Rectal smooth muscle tissue (tissue), 1 donor: ENCODE measurements at regions not wholly inside any gene's neighbourhood (a gene's known extent, or its start where the extent isn't known, plus 50 kb on each side); places are given as distances from the start of the nearest gene placed in this dataset.
"Not testable (repeated sequence)": the region's sequence is repeated elsewhere in the genome, so short reads cannot be mapped to it uniquely, and the experiment has no call there.

Experiments used
- H3K27ac ChIP-seq: one replicate; pipeline ENCODE4 v1.7.0; 2013; ENCODE audit warnings: low read depth, low read length, inconsistent platforms
- H3K27me3 ChIP-seq: one replicate; pipeline ENCODE4 v1.7.0; 2013; ENCODE audit warnings: low read length; ENCODE audit not compliant: control insufficient read depth, insufficient read depth
- H3K36me3 ChIP-seq: one replicate; pipeline ENCODE4 v1.7.0; 2013; ENCODE audit warnings: low read length; ENCODE audit not compliant: control insufficient read depth, insufficient read depth
- H3K4me1 ChIP-seq: one replicate; pipeline ENCODE4 v1.7.0; 2013; ENCODE audit warnings: low read length; ENCODE audit not compliant: control insufficient read depth, insufficient read depth
- H3K4me3 ChIP-seq: one replicate; pipeline ENCODE4 v1.7.0; 2013; ENCODE audit warnings: low read length
- H3K9ac ChIP-seq: one replicate; pipeline ENCODE4 v1.7.0; 2013; ENCODE audit warnings: low read length

DNA sequence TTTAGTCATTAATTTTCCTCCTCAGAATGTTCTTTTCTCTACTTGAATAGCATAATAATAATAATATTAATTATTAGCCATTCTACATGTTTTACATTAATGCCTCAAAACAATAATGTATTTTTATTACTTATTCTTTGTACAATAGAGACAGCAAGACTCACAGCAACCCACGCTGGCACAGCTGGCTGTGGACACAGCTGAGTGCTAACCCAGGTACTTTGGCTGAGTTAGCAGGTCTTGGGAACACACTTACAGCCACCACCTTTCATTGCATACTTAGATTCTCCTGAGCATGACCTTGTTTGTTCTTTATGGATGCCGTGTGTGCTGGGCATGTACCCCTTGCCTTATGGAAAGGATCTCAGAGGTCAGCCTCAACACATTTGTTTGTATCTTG lies 260.2 kb upstream of the ST6GAL2 start:
- Histone ChIP-seq H3K9ac (no peak overlapping the region), H3K27ac (no peak overlapping the region), H3K27me3 (no peaks in the 10 kb centered on the region), H3K4me1 (no peaks in the 10 kb centered on the region), H3K36me3 (no peaks in the 10 kb centered on the region), H3K4me3 (no peak overlapping the region)

DNA sequence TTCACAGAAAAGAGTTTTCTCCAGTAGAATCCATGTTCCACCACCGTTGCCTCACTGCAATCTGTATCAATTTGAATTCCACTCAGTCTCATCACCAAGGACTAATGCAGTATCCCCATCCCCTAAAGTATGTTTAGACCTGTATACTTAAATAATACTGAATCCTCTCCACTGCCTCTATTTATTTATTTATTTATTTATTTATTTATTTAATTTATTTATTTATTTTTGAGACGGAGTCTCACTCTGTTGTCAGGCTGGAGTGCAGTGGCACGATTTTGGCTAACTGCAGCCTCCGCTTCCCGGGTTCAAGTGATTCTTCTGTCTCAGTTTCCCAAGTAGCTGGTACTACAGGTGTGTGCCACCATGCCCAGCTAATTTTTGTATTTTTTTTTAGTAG lies 260.7 kb upstream of the ST6GAL2 start:
- not testable (repeated sequence) for H3K4me1 ChIP-seq, H3K36me3 ChIP-seq, H3K27ac ChIP-seq, H3K27me3 ChIP-seq, H3K4me3 ChIP-seq, H3K9ac ChIP-seq

DNA sequence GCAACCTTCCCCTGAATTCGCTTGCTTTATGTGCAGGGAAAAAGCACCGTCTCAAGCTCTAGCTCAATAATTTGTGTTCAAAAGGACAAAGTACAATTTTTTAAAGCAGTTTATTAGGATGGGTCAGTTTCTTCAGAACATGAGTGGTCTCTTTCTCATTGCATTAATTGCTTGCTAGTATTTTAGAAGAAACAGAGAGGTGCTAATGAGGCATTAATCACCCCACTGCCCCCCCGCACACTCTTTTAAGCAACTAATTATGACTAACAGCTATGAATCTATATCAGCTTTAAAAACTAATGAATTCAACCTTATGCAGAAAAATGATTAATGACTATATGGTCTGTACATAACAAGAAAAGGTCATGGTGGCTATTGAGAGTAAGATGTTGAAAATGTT lies 262.1 kb upstream of the ST6GAL2 start:
- Histone ChIP-seq H3K27me3 (no peaks in the 10 kb centered on the region), H3K9ac (no peak overlapping the region), H3K36me3 (no peaks in the 10 kb centered on the region), H3K4me1 (no peaks in the 10 kb centered on the region), H3K4me3 (no peak overlapping the region), H3K27ac (no peak overlapping the region)

DNA sequence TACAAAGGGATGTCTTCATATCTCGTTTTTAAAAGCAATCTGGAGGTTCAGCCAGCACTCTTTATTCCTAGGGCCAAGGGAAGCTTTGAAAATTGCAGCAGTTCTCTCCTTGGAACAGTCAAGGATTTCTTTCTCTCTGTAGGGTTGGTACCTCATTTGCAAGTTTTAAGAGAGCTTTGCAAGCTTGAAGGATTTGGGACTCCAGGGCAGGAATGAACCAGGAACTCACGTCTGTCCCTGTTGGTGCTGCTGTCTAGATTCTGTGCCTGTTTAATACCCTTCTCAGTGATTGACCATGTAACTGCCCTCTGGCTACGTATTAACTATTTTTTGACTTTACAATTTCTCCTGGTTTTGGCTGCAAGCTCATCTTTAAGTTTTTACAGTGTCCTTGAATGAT lies 262.5 kb upstream of the ST6GAL2 start:
- no peaks in the 10 kb centered on the region for H3K36me3 ChIP-seq
- H3K27ac ChIP-seq, result no peak overlapping the region
- H3K27me3 ChIP-seq, result no peaks in the 10 kb centered on the region
- H3K4me1 ChIP-seq, result no peaks in the 10 kb centered on the region
- no peak overlapping the region for H3K9ac ChIP-seq
- no peak overlapping the region for H3K4me3 ChIP-seq

DNA sequence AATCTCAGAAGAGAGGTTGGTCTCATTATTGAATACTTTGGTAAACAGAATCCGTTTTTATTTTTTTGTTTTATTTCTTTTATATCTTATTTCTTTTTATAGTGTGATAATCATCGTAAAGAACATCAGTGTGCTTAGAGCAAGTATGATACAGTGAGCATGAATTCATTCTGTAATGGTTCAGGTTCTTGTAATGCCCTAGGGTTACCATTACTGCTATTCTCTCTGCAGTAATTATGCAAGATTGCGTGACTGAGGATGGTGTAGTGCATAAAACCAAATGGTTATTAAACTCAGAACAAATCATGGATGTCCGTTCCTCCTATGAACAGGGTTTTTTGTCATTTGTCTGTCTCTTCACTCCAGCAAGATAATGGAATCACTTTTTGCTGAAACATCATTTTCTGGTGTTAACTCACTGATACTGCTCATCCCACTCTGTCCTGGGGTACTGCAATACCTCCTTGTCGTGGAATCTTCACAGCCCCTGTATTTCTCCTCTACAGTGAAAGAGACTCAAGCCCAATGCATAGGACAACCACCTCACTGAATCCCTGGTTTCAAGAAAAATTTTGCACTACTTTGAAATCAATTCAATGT lies 274.8 kb upstream of the ST6GAL2 start:
- Histone ChIP-seq H3K9ac (no peak overlapping the region), H3K36me3 (no peaks in the 10 kb centered on the region), H3K4me1 (no peaks in the 10 kb centered on the region), H3K27ac (no peak overlapping the region), H3K27me3 (no peaks in the 10 kb centered on the region), H3K4me3 (no peak overlapping the region)

DNA sequence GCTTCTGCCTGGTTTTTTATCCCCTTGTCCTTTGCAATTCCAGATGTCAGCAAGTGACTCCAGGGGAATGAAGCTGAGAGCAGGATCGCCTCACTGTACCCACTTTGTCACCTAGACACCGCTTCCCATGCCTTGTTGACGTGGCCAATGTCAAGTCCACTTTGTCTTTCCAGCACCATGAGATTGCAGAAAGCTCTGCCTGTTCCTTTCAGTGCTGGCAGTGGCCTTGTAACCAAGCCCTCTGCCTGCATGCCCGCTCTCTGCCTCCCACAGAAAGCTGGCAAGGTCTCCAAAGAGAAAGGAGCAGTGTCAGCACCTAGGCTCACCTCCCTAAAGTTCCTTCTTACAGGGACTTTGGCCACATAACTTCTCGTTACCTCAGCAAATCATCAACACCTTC lies 282.2 kb upstream of the ST6GAL2 start:
- Histone ChIP-seq H3K9ac (no peak overlapping the region), H3K4me3 (no peak overlapping the region), H3K27me3 (no peaks in the 10 kb centered on the region), H3K36me3 (no peaks in the 10 kb centered on the region), H3K4me1 (no peaks in the 10 kb centered on the region), H3K27ac (no peak overlapping the region)

DNA sequence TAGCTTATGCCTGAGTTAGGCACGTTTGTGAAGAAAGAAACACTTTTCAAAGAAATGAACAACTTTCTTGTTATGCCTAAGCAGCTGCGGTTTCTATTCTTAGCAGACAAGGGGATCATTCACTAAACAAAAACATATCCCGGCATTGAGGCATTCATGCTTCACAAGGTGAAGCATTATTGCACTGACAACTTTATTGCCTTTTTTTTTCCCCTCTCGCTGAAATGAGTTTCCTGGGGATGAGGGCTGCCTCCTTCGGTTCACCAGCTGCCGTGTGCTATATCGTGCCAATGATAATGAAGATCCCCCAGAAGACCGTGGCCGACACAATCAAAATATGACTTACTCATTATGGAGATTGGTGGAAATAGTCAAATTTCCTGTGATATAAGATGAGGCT lies 288.2 kb upstream of the ST6GAL2 start:
- no peaks in the 10 kb centered on the region for H3K36me3 ChIP-seq
- H3K27ac ChIP-seq, result no peak overlapping the region
- no peak overlapping the region for H3K4me3 ChIP-seq
- H3K9ac ChIP-seq, result no peak overlapping the region
- no peaks in the 10 kb centered on the region for H3K4me1 ChIP-seq
- H3K27me3 ChIP-seq, result no peaks in the 10 kb centered on the region

DNA sequence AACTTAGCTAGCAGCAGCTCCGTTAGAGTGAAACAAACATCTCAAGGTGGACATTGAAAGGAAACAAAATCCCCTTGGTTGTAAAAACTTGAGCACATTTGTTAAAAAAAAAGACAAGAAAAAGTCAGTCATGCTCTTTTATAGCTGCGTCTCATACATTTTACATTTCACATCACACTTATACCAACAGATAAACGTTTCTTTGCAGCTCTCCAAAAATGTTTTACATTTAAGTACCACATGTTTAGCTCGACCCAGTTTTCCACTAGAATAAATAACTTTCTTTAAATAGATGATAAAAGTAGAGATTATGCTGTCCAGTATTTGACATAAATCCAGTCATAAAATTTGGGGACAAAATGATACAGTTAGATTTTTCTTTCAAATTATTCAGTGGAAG lies 297.0 kb upstream of the ST6GAL2 start:
- no peaks in the 10 kb centered on the region for H3K4me1 ChIP-seq
- no peaks in the 10 kb centered on the region for H3K27me3 ChIP-seq
- H3K27ac ChIP-seq, result no peak overlapping the region
- no peak overlapping the region for H3K4me3 ChIP-seq
- H3K9ac ChIP-seq, result no peak overlapping the region
- H3K36me3 ChIP-seq, result no peaks in the 10 kb centered on the region

DNA sequence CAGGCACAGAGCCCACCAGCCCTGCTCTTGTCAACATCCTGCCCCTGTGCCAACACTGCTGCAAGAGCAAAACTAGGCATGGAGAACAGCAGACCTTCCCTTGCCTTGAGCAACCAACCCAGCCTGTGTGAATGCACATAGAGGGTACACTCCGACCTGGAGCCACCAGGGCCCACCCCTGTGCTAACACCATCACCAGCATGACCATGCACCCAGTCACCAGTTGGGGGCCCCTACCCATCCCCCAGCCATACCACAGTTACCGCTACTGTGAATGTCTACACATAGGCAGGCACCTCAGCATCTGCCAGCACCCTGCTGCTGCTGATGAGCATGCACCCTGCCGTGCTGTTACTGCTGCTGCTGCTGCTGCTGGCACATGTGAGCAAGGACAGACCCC lies 301.9 kb upstream of the ST6GAL2 start:
- Histone ChIP-seq H3K9ac (no peak overlapping the region), H3K27ac (no peak overlapping the region), H3K4me3 (no peak overlapping the region), H3K4me1 (no peaks in the 10 kb centered on the region), H3K27me3 (no peaks in the 10 kb centered on the region), H3K36me3 (no peaks in the 10 kb centered on the region)

DNA sequence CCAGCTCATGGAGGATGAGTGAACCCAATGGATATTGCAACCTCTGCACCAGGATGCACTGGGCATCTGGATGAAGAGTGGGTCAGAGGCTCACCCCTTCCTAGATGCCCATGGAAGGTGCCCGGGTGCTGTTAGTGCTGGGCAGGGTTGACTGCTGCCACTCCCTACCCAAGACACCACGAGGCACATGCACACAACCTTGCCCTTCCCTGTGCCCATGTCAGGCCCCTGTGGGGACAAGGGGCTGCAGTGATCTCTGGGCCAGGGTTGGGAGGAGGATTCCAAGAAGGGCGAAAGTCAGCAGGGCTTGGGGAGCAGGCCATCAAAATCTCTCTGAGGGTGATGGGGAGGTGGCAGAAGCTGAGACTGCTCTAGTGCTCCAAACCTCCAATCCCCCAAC lies 309.7 kb upstream of the ST6GAL2 start:
- H3K27ac ChIP-seq, result no peak overlapping the region
- no peak overlapping the region for H3K9ac ChIP-seq
- no peaks in the 10 kb centered on the region for H3K4me1 ChIP-seq
- no peak overlapping the region for H3K4me3 ChIP-seq
- no peaks in the 10 kb centered on the region for H3K36me3 ChIP-seq
- no peaks in the 10 kb centered on the region for H3K27me3 ChIP-seq

DNA sequence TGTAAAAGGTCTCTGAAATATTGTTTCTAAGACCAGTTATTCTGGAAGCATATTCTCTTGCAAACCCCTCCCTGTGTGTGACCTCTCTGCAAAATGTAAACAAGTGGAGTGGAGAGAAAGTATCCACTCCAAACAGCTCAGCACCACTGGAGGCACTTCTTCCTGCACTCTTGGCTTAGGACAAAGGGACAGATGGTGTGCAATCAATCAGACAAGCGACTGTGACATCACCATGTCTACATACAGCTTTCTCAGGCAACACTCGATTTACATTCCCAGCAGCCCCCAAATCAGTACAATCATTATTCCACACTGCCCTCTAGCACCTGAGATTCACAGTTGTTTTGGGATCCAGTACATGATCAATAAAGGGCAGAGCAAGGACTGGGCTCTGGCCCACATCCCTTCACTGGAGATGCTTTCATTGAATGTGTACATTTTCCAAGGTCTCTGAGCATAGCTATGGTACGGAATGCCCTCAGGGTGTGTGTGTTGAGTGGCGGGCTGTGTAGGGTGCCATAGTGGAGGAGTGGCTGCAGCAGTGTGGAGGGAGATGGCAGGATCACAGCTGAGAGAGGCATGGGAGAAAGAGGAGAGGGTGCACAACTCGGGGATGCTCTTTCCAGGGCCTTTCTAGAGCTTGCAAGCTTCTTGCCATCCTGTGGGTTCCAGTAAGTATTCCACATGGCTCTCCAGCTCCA lies 311.8 kb upstream of the ST6GAL2 start:
- no peak overlapping the region for H3K4me3 ChIP-seq
- no peaks in the 10 kb centered on the region for H3K36me3 ChIP-seq
- H3K27me3 ChIP-seq, result no peaks in the 10 kb centered on the region
- H3K9ac ChIP-seq, result no peak overlapping the region
- H3K27ac ChIP-seq, result no peak overlapping the region
- H3K4me1 ChIP-seq, result no peaks in the 10 kb centered on the region

DNA sequence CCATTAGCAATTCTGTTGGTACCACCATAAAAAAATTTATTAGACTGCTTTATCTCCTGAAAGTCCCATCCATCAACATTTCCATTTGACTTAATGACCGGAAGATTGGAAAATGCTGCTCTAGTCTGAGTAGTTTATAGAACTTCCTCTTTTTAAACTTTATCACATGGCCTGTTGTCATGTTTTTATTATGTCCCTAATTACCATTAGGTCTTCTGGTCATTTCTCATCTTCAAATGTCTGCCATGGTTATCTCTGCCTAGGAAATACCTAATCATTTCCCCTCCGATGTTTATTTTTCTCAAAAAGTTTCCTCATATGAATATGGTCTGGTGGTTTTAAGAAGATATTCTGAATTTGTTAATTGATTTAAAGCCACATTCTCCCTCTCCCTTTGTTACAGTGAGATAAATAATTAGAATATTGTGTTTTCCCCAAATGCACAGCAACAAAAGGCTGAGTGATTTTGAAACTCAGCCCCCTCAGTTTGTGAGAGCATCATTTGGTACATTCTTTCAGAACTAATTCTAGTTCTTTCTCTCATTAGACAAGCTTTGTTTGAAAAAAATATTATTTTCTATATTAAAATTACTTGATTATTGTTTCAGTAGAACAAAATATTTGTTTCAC lies 317.1 kb upstream of the ST6GAL2 start:
- no peaks in the 10 kb centered on the region for H3K4me1 ChIP-seq
- H3K27me3 ChIP-seq, result no peaks in the 10 kb centered on the region
- no peaks in the 10 kb centered on the region for H3K36me3 ChIP-seq
- no peak overlapping the region for H3K4me3 ChIP-seq
- no peak overlapping the region for H3K27ac ChIP-seq
- no peak overlapping the region for H3K9ac ChIP-seq
